ENCODE measurements at regions not wholly inside any gene's neighbourhood (a gene's known extent, or its start where the extent isn't known, plus 50 kb on each side); places are given as distances from the start of the nearest gene placed in this dataset.

DNA sequence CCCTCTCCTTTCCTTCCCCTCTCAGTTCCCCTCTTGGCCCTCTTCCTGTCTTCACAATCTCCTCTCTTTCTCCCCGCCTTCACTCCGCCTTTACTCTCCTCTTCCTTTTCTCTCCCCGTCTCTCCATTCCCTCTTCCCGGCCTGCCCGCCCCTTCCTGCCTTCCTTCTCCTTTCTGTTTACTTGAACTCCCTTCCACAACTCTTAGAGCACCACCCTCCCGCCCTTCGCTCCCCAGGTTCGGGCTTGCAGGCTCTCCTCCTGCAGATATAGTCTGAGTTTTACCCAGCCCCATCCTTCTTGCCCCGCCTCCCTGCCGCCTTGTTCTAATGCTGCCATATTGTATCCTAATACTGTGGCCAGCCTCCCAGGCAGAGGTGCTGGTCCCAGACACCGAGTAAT, 201.5 kb upstream of the N4BP1 start:
- TF ChIP-seq POLR2A (IDR thresholded peaks at IDR 0.05) = no peak
- TF ChIP-seq, protein P1, sequence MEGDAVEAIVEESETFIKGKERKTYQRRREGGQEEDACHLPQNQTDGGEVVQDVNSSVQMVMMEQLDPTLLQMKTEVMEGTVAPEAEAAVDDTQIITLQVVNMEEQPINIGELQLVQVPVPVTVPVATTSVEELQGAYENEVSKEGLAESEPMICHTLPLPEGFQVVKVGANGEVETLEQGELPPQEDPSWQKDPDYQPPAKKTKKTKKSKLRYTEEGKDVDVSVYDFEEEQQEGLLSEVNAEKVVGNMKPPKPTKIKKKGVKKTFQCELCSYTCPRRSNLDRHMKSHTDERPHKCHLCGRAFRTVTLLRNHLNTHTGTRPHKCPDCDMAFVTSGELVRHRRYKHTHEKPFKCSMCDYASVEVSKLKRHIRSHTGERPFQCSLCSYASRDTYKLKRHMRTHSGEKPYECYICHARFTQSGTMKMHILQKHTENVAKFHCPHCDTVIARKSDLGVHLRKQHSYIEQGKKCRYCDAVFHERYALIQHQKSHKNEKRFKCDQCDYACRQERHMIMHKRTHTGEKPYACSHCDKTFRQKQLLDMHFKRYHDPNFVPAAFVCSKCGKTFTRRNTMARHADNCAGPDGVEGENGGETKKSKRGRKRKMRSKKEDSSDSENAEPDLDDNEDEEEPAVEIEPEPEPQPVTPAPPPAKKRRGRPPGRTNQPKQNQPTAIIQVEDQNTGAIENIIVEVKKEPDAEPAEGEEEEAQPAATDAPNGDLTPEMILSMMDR (IDR thresholded peaks at IDR 0.05) = no peak
